ENCODE measurements at regions not wholly inside any gene's neighbourhood (a gene's known extent, or its start where the extent isn't known, plus 50 kb on each side); places are given as distances from the start of the nearest gene placed in this dataset.

- H4K20me1 ChIP-seq (ENCODE audit: control insufficient read depth, extremely low read depth, insufficient read depth, low read length), result no peaks in the 10 kb centered on the region
- no peak overlapping the region for H3K4me2 ChIP-seq (ENCODE audit: extremely low read depth, insufficient read depth, low read length)
- H3K27ac ChIP-seq (ENCODE audit: insufficient read depth, low read length), result no peak overlapping the region
- no peak overlapping the region for H2AFZ ChIP-seq (ENCODE audit: low read length)
- no peaks in the 10 kb centered on the region for H3K9me3 ChIP-seq (ENCODE audit: control insufficient read depth, insufficient read depth, low read depth, low read length)
- no peaks in the 10 kb centered on the region for H3K27me3 ChIP-seq (ENCODE audit: control insufficient read depth, insufficient read depth, low read length)
- no peak for DNase-seq (ENCODE audit: low read depth in 2 of 2)
- H3K36me3 ChIP-seq (ENCODE audit: control insufficient read depth, insufficient read depth, low read length), result no peaks in the 10 kb centered on the region
- no peak overlapping the region for H3K9ac ChIP-seq (ENCODE audit: insufficient read depth, low read length)
- no peak overlapping the region for H3K4me3 ChIP-seq (replicated peaks in 1 of 4; ENCODE audit: control extremely low read depth in 1 of 4, insufficient read depth in 1 of 4, low read depth in 3 of 4, low read length in 4 of 4)
- H3K4me1 ChIP-seq (ENCODE audit: control insufficient read depth, extremely low read depth, insufficient read depth, low read length), result no peaks in the 10 kb centered on the region
- TF ChIP-seq CTCF (conservative IDR thresholded peaks at IDR 0.05 in 1 of 2, IDR thresholded peaks at IDR 0.05 in 1 of 2; ENCODE audit: low read depth in 1 of 2, low read length in 2 of 2) (no peak), EZH2 (IDR thresholded peaks at IDR 0.05; ENCODE audit: low read length, missing control alignments) (no peak)
- no peaks in the 10 kb centered on the region for H3K79me2 ChIP-seq (ENCODE audit: control insufficient read depth, insufficient read depth, low read length)
These were observed 270.3 kb upstream of the VLDLR start for GRCh38 chr9:2351324-2351723.

DNA sequence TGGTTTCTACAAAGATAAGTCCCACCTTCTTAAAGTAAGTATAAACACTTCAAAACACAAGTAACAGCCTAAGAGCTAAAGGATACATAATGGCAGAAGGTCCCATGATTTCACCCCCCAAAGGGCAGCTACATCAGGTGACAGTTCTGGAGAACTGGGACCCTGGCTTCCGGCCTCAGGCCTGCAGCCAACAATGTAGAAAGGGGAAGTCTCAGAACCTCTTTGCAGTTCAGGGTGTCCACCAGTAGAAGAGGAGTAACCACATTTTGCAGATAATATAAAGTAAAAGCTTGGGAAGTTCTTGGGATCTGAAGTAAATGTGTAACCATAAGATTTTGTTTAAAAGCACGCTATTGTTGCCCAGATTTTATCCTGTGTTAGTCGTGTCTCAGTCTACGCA, 267.4 kb upstream of the VLDLR start:
- H3K9ac ChIP-seq (ENCODE audit: insufficient read depth, low read length), result no peak overlapping the region
- no peaks in the 10 kb centered on the region for H3K4me1 ChIP-seq (ENCODE audit: control insufficient read depth, extremely low read depth, insufficient read depth, low read length)
- no peak overlapping the region for H3K4me2 ChIP-seq (ENCODE audit: extremely low read depth, insufficient read depth, low read length)
- H3K79me2 ChIP-seq (ENCODE audit: control insufficient read depth, insufficient read depth, low read length), result no peaks in the 10 kb centered on the region
- H2AFZ ChIP-seq (ENCODE audit: low read length), result no peak overlapping the region
- H3K27me3 ChIP-seq (ENCODE audit: control insufficient read depth, insufficient read depth, low read length), result no peaks in the 10 kb centered on the region
- no peaks in the 10 kb centered on the region for H3K9me3 ChIP-seq (ENCODE audit: control insufficient read depth, insufficient read depth, low read depth, low read length)
- no peak for DNase-seq (ENCODE audit: low read depth in 2 of 2)
- TF ChIP-seq CTCF (conservative IDR thresholded peaks at IDR 0.05 in 1 of 2, IDR thresholded peaks at IDR 0.05 in 1 of 2; ENCODE audit: low read depth in 1 of 2, low read length in 2 of 2) (no peak), EZH2 (IDR thresholded peaks at IDR 0.05; ENCODE audit: low read length, missing control alignments) (no peak)
- H3K36me3 ChIP-seq (ENCODE audit: control insufficient read depth, insufficient read depth, low read length), result no peaks in the 10 kb centered on the region
- H4K20me1 ChIP-seq (ENCODE audit: control insufficient read depth, extremely low read depth, insufficient read depth, low read length), result no peaks in the 10 kb centered on the region
- no peak overlapping the region for H3K27ac ChIP-seq (ENCODE audit: insufficient read depth, low read length)
- H3K4me3 ChIP-seq (replicated peaks in 1 of 4; ENCODE audit: control extremely low read depth in 1 of 4, insufficient read depth in 1 of 4, low read depth in 3 of 4, low read length in 4 of 4), result no peak overlapping the region

- H3K27ac ChIP-seq (ENCODE audit: insufficient read depth, low read length), result no peak overlapping the region
- no peak for DNase-seq (ENCODE audit: low read depth in 2 of 2)
- TF ChIP-seq CTCF (conservative IDR thresholded peaks at IDR 0.05 in 1 of 2, IDR thresholded peaks at IDR 0.05 in 1 of 2; ENCODE audit: low read depth in 1 of 2, low read length in 2 of 2) (no peak), EZH2 (IDR thresholded peaks at IDR 0.05; ENCODE audit: low read length, missing control alignments) (no peak)
These were observed 266.5 kb upstream of the VLDLR start for GRCh38 chr9:2354856-2355696.

More at GRCh38 chr9:2354856-2355696, 266.5 kb upstream of the VLDLR start:
- no peaks in the 10 kb centered on the region for H4K20me1 ChIP-seq (ENCODE audit: control insufficient read depth, extremely low read depth, insufficient read depth, low read length)
- no peak overlapping the region for H3K9ac ChIP-seq (ENCODE audit: insufficient read depth, low read length)
- no peaks in the 10 kb centered on the region for H3K9me3 ChIP-seq (ENCODE audit: control insufficient read depth, insufficient read depth, low read depth, low read length)
- no peak overlapping the region for H3K4me2 ChIP-seq (ENCODE audit: extremely low read depth, insufficient read depth, low read length)
- no peaks in the 10 kb centered on the region for H3K79me2 ChIP-seq (ENCODE audit: control insufficient read depth, insufficient read depth, low read length)
- no peaks in the 10 kb centered on the region for H3K27me3 ChIP-seq (ENCODE audit: control insufficient read depth, insufficient read depth, low read length)
- H2AFZ ChIP-seq (ENCODE audit: low read length), result no peak overlapping the region
- H3K36me3 ChIP-seq (ENCODE audit: control insufficient read depth, insufficient read depth, low read length), result no peaks in the 10 kb centered on the region
- H3K4me1 ChIP-seq (ENCODE audit: control insufficient read depth, extremely low read depth, insufficient read depth, low read length), result no peaks in the 10 kb centered on the region
- H3K4me3 ChIP-seq (replicated peaks in 1 of 4; ENCODE audit: control extremely low read depth in 1 of 4, insufficient read depth in 1 of 4, low read depth in 3 of 4, low read length in 4 of 4), result no peak overlapping the region

All from fibroblast of lung (primary cell).